ENCODE measurements at regions not wholly inside any gene's neighbourhood (a gene's known extent, or its start where the extent isn't known, plus 50 kb on each side); places are given as distances from the start of the nearest gene placed in this dataset.

GRCh38 chr4:166169111-166169510 lies 296.1 kb downstream of the TLL1 start:
- peak; percentile 74 for TF ChIP-seq CTCF (conservative IDR thresholded peaks at IDR 0.05; ENCODE audit: low read depth, low read length)
- TF ChIP-seq EZH2 (IDR thresholded peaks at IDR 0.05; ENCODE audit: borderline replicate concordance, low read depth, low read length, poor library complexity, severe bottlenecking): no peak
- intact Hi-C loops (cut with micrococcal nuclease; ENCODE audit: unreplicated experiment): loop anchor here (2.0 to 10.0 kb wide), 5 partner anchors 426 to 1983 kb away; no protein-coding TSS in a partner anchor
- Histone ChIP-seq H3K4me1 (ENCODE audit: insufficient read depth, low read length, poor library complexity, severe bottlenecking) (no peaks in the 10 kb centered on the region), H3K9me3 (ENCODE audit: low read depth, low read length, poor library complexity, severe bottlenecking) (no peaks in the 10 kb centered on the region), H3K27me3 (replicated peaks; ENCODE audit: insufficient read depth, low read depth, low read length, poor library complexity) (no peaks in the 10 kb centered on the region), H3K27ac (ENCODE audit: low read depth, low read length, poor library complexity, severe bottlenecking) (no peak overlapping the region), H3K4me3 (ENCODE audit: low read depth, low read length, poor library complexity, severe bottlenecking) (no peak overlapping the region), H3K36me3 (ENCODE audit: insufficient read depth, low read length, poor library complexity, severe bottlenecking) (no peaks in the 10 kb centered on the region)
- ChIA-PET CTCF (interaction anchor here (0.8 kb wide), 1 partner anchor 9 kb away, joined by 6 read pairs; no protein-coding TSS in a partner anchor), POLR2A (ENCODE audit: low non-redundant PET) (no interaction called here)
- no TSS peak for BruUV-seq (replicated peaks)
- peak; percentile 67 for DNase-seq (ENCODE audit: low spot score)

- Histone ChIP-seq H3K27me3 (replicated peaks; ENCODE audit: insufficient read depth, low read depth, low read length, poor library complexity) (no peaks in the 10 kb centered on the region), H3K4me3 (ENCODE audit: low read depth, low read length, poor library complexity, severe bottlenecking) (no peak overlapping the region), H3K27ac (ENCODE audit: low read depth, low read length, poor library complexity, severe bottlenecking) (no peak overlapping the region), H3K4me1 (ENCODE audit: insufficient read depth, low read length, poor library complexity, severe bottlenecking) (no peaks in the 10 kb centered on the region), H3K36me3 (ENCODE audit: insufficient read depth, low read length, poor library complexity, severe bottlenecking) (no peaks in the 10 kb centered on the region), H3K9me3 (ENCODE audit: low read depth, low read length, poor library complexity, severe bottlenecking) (no peaks in the 10 kb centered on the region)
- TF ChIP-seq EZH2 (IDR thresholded peaks at IDR 0.05; ENCODE audit: borderline replicate concordance, low read depth, low read length, poor library complexity, severe bottlenecking) (no peak), CTCF (conservative IDR thresholded peaks at IDR 0.05; ENCODE audit: low read depth, low read length) (no peak)
- no TSS peak for BruUV-seq (replicated peaks)
- CTCF ChIA-PET: no interaction called here
- no peak for DNase-seq (ENCODE audit: low spot score)
- POLR2A ChIA-PET (ENCODE audit: low non-redundant PET): no interaction called here
- intact Hi-C loops (cut with micrococcal nuclease; ENCODE audit: unreplicated experiment): loop anchor here (10.0 kb wide), 2 partner anchors 332 to 1122 kb away; no protein-coding TSS in a partner anchor
Measured at GRCh38 chr4:166172619-166173018, 299.6 kb downstream of the TLL1 start.

GRCh38 chr4:166174717-166175490 lies 301.9 kb downstream of the TLL1 start:
- TF ChIP-seq CTCF (conservative IDR thresholded peaks at IDR 0.05; ENCODE audit: low read depth, low read length) (no peak), EZH2 (IDR thresholded peaks at IDR 0.05; ENCODE audit: borderline replicate concordance, low read depth, low read length, poor library complexity, severe bottlenecking) (no peak)
- DNase-seq (ENCODE audit: low spot score): peak; percentile 72
- intact Hi-C loops (cut with micrococcal nuclease; ENCODE audit: unreplicated experiment): loop anchor here (10.0 kb wide), 2 partner anchors 330 to 1120 kb away; no protein-coding TSS in a partner anchor
- H3K4me1 ChIP-seq (ENCODE audit: insufficient read depth, low read length, poor library complexity, severe bottlenecking): no peaks in the 10 kb centered on the region
- no peaks in the 10 kb centered on the region for H3K9me3 ChIP-seq (ENCODE audit: low read depth, low read length, poor library complexity, severe bottlenecking)
- H3K36me3 ChIP-seq (ENCODE audit: insufficient read depth, low read length, poor library complexity, severe bottlenecking): no peaks in the 10 kb centered on the region
- H3K4me3 ChIP-seq (ENCODE audit: low read depth, low read length, poor library complexity, severe bottlenecking): no peak overlapping the region
- ChIA-PET CTCF (no interaction called here), POLR2A (ENCODE audit: low non-redundant PET) (no interaction called here)
- H3K27ac ChIP-seq (ENCODE audit: low read depth, low read length, poor library complexity, severe bottlenecking): peak overlapping the region; percentile 8
- no TSS peak for BruUV-seq (replicated peaks)
- no peaks in the 10 kb centered on the region for H3K27me3 ChIP-seq (replicated peaks; ENCODE audit: insufficient read depth, low read depth, low read length, poor library complexity)
